Ammon's horn (tissue), 1 donor: ENCODE measurements at regions not wholly inside any gene's neighbourhood (a gene's known extent, or its start where the extent isn't known, plus 50 kb on each side); places are given as distances from the start of the nearest gene placed in this dataset.
"Not testable (repeated sequence)": the region's sequence is repeated elsewhere in the genome, so short reads cannot be mapped to it uniquely, and the experiment has no call there.

ENCODE experiments used
- DNase-seq: peaks from one replicate; pipeline ENCODE4 v3.0.0-alpha.2; 2016; ENCODE audit warnings: low spot score

GRCh38 chr5:114822436-114822835 is 347.3 kb downstream of the TRIM36 start:
- DNase-seq: no peak

GRCh38 chr5:114790403-114790792 is 379.3 kb downstream of the TRIM36 start:
- no peak for DNase-seq

- peak; percentile 65 for DNase-seq
These were observed 379.8 kb downstream of the TRIM36 start for GRCh38 chr5:114789773-114790402.

GRCh38 chr5:114782869-114783268 is 386.8 kb downstream of the TRIM36 start:
- peak; percentile 75 for DNase-seq

- DNase-seq: peak; percentile 30
These were observed 387.5 kb downstream of the TRIM36 start for GRCh38 chr5:114782177-114782576.

GRCh38 chr5:114780290-114780689 is 389.4 kb downstream of the TRIM36 start:
- DNase-seq: no peak

GRCh38 chr5:114744406-114744805 is 382.5 kb downstream of the KCNN2 start:
- DNase-seq: no peak

- DNase-seq: no peak
These were observed 372.4 kb downstream of the KCNN2 start for GRCh38 chr5:114734238-114734637.

- no peak for DNase-seq
These were observed 368.1 kb downstream of the KCNN2 start for GRCh38 chr5:114729986-114730385.

- DNase-seq: no peak
These were observed 365.5 kb downstream of the KCNN2 start for GRCh38 chr5:114727358-114727757.

- DNase-seq: no peak
These were observed 364.3 kb downstream of the KCNN2 start for GRCh38 chr5:114726131-114726530.

- no peak for DNase-seq
These were observed 357.4 kb downstream of the KCNN2 start for GRCh38 chr5:114719268-114719667.

- DNase-seq: no peak
These were observed 355.1 kb downstream of the KCNN2 start for GRCh38 chr5:114716955-114717354.

GRCh38 chr5:114704225-114704893 is 342.5 kb downstream of the KCNN2 start:
- DNase-seq: not testable (repeated sequence)

GRCh38 chr5:114702731-114703130 is 340.9 kb downstream of the KCNN2 start:
- DNase-seq: no peak

- DNase-seq: no peak
These were observed 340.3 kb downstream of the KCNN2 start for GRCh38 chr5:114702136-114702535.

- no peak for DNase-seq
These were observed 339.0 kb downstream of the KCNN2 start for GRCh38 chr5:114700823-114701222.

GRCh38 chr5:114695292-114695904 is 333.5 kb downstream of the KCNN2 start:
- no peak for DNase-seq

GRCh38 chr5:114686356-114686755 is 324.5 kb downstream of the KCNN2 start:
- peak; percentile 38 for DNase-seq

- no peak for DNase-seq
These were observed 316.9 kb downstream of the KCNN2 start for GRCh38 chr5:114678778-114679177.

- no peak for DNase-seq
These were observed 303.7 kb downstream of the KCNN2 start for GRCh38 chr5:114665551-114665950.

- DNase-seq: no peak
These were observed 298.9 kb downstream of the KCNN2 start for GRCh38 chr5:114660791-114661190.

GRCh38 chr5:114658194-114658593 is 296.3 kb downstream of the KCNN2 start:
- no peak for DNase-seq
